ENCODE measurements at regions not wholly inside any gene's neighbourhood (a gene's known extent, or its start where the extent isn't known, plus 50 kb on each side); places are given as distances from the start of the nearest gene placed in this dataset.

- no peaks in the 10 kb centered on the region for H3K4me1 Mint-ChIP-seq
- H3K36me3 Mint-ChIP-seq (ENCODE audit: insufficient read depth in 1 of 3, low read depth in 3 of 3) = no peaks in the 10 kb centered on the region
- Histone ChIP-seq H2BK12ac (ENCODE audit: insufficient read length, low read depth, low read length) (no peak overlapping the region), H2BK5ac (ENCODE audit: insufficient read length, low read length) (no peak overlapping the region), H3K23me2 (ENCODE audit: insufficient read length, low read depth, low read length, poor library complexity, severe bottlenecking) (no peaks in the 10 kb centered on the region), H3K9me3 (ENCODE audit: control insufficient read depth, low read depth, low read length) (no peaks in the 10 kb centered on the region), H3K79me2 (ENCODE audit: insufficient read depth, low read length) (no peaks in the 10 kb centered on the region), H3T11ph (ENCODE audit: low read length) (no peak overlapping the region), H3K56ac (ENCODE audit: insufficient read length, low read depth, low read length) (no peak overlapping the region), H3K4ac (ENCODE audit: low read depth, low read length) (no peak overlapping the region), H4K8ac (replicated peaks; ENCODE audit: insufficient read length, low read depth, low read length) (no peak overlapping the region), H3K14ac (ENCODE audit: insufficient read depth, low read length) (no peak overlapping the region), H2BK120ac (ENCODE audit: low read depth, low read length, poor library complexity, severe bottlenecking) (no peak overlapping the region), H2AFZ (ENCODE audit: low read length) (no peak overlapping the region), H4K5ac (ENCODE audit: insufficient read length, low read depth, low read length) (no peak overlapping the region), H2AK5ac (ENCODE audit: insufficient read length, low read length) (no peak overlapping the region), H3K23ac (ENCODE audit: insufficient read length, low read depth, low read length) (no peak overlapping the region), H3K4me2 (ENCODE audit: insufficient read depth, insufficient read length, low read length) (no peak overlapping the region), H3K79me1 (ENCODE audit: insufficient read depth, low read depth, low read length, poor library complexity, severe bottlenecking) (no peaks in the 10 kb centered on the region), H4K91ac (ENCODE audit: insufficient read length, low read depth, low read length) (no peak overlapping the region), H2BK15ac (ENCODE audit: low read depth, low read length) (no peak overlapping the region), H3K18ac (ENCODE audit: insufficient read length, low read depth, low read length) (no peak overlapping the region), H2BK20ac (ENCODE audit: low read depth, low read length, poor library complexity, severe bottlenecking) (no peak overlapping the region), H3K27ac (ENCODE audit: insufficient read length, low read depth, low read length) (no peak overlapping the region), H3K4me1 (ENCODE audit: insufficient read depth, low read length) (no peaks in the 10 kb centered on the region), H3K9ac (ENCODE audit: extremely low read depth, insufficient read length, low read length) (no peak overlapping the region), H3K27me3 (ENCODE audit: insufficient read depth, low read length) (no peaks in the 10 kb centered on the region), H4K20me1 (ENCODE audit: control insufficient read depth, insufficient read depth, insufficient read length) (no peaks in the 10 kb centered on the region)
- WGBS (ENCODE audit: extremely low coverage, insufficient read length, low lambda C conversion rate) = no CpG with 5 or more reads among the region's 3 CpGs
- H3K9me3 Mint-ChIP-seq = peaks cover 0 to 1% of the 10 kb centered on the region in 2 experiments; a peak in 1 of 5 replicates
- no peak overlapping the region for H3K4me3 Mint-ChIP-seq
- H3K27ac Mint-ChIP-seq = no peak overlapping the region
- TF ChIP-seq CTCF (conservative IDR thresholded peaks at IDR 0.05) = no peak
- no peak for DNase-seq
- H3K27me3 Mint-ChIP-seq (ENCODE audit: low read depth) = peaks cover 2% of the 10 kb centered on the region; the same call in 1 of the 2 replicates
Observed at GRCh38 chr4:155569471-155569870, 97.2 kb upstream of the GUCY1A1 start.

Data from H9 (cell line).